ENCODE measurements at regions not wholly inside any gene's neighbourhood (a gene's known extent, or its start where the extent isn't known, plus 50 kb on each side); places are given as distances from the start of the nearest gene placed in this dataset.

GRCh38 chr5:82413302-82414040 is 135.3 kb upstream of the RPS23 start:
- POLR2A ChIA-PET (ENCODE audit: partially characterized antibody), result no interaction called here
- Histone ChIP-seq H4K8ac (ENCODE audit: extremely low read depth, insufficient read depth, low read length) (no peak overlapping the region), H4K20me1 (replicated peaks in 1 of 2; ENCODE audit: control insufficient read depth in 1 of 2, insufficient read depth in 2 of 2, low read length in 2 of 2) (no peaks in the 10 kb centered on the region), H2BK5ac (ENCODE audit: low read depth, low read length) (no peak overlapping the region), H3K79me2 (ENCODE audit: control insufficient read depth in 1 of 2, insufficient read depth in 2 of 2, low read length in 2 of 2) (no peaks in the 10 kb centered on the region), H3K23me2 (ENCODE audit: low read depth, low read length) (no peaks in the 10 kb centered on the region), H2BK12ac (ENCODE audit: low read depth, low read length) (no peak overlapping the region), H3K18ac (ENCODE audit: extremely low read depth, low read length) (no peak overlapping the region), H3K4me3 (ENCODE audit: extremely low read depth in 1 of 4, insufficient read depth in 2 of 4, low read depth in 3 of 4, low read length in 4 of 4) (no peak overlapping the region), H2BK15ac (ENCODE audit: low read length) (no peak overlapping the region), H3K36me3 (ENCODE audit: control insufficient read depth in 2 of 4, insufficient read depth in 4 of 4, low read length in 3 of 4) (no peaks in the 10 kb centered on the region), H3K56ac (replicated peaks; ENCODE audit: insufficient read length, low read depth, low read length) (no peak overlapping the region), H3K23ac (ENCODE audit: insufficient read length) (no peak overlapping the region), H3K4ac (replicated peaks; ENCODE audit: insufficient read length, low read depth, low read length) (no peak overlapping the region), H3K27ac (ENCODE audit: low read depth, low read length) (no peak overlapping the region), H2BK120ac (replicated peaks; ENCODE audit: low read depth, low read length) (no peak overlapping the region), H4K91ac (replicated peaks; ENCODE audit: insufficient read length, low read length) (no peak overlapping the region), H3K4me1 (replicated peaks in 1 of 4; ENCODE audit: control insufficient read depth in 3 of 4, insufficient read depth in 4 of 4, low read length in 3 of 4) (no peaks in the 10 kb centered on the region), H3K9ac (replicated peaks in 1 of 4; ENCODE audit: extremely low read depth in 1 of 4, low read depth in 3 of 4, low read length in 3 of 4) (no peak overlapping the region), H2AFZ (ENCODE audit: low read length) (no peak overlapping the region), H2AK5ac (ENCODE audit: low read depth, low read length) (no peak overlapping the region), H3K9me3 (ENCODE audit: insufficient read depth in 2 of 2, low read depth in 1 of 2, low read length in 1 of 2) (no peaks in the 10 kb centered on the region), H3K27me3 (replicated peaks in 1 of 4; ENCODE audit: control insufficient read depth in 3 of 4, extremely low read depth in 1 of 4, insufficient read depth in 3 of 4, low read length in 3 of 4) (no peaks in the 10 kb centered on the region), H3K14ac (ENCODE audit: insufficient read length) (no peak overlapping the region), H2BK20ac (ENCODE audit: low read length) (no peak overlapping the region), H4K5ac (ENCODE audit: insufficient read length, low read depth, low read length) (no peak overlapping the region), H3K4me2 (ENCODE audit: insufficient read depth in 1 of 2, low read depth in 2 of 2, low read length in 2 of 2) (no peak overlapping the region), H3K79me1 (ENCODE audit: low read depth, low read length) (no peaks in the 10 kb centered on the region)
- TF ChIP-seq CEBPB (IDR thresholded peaks at IDR 0.05; ENCODE audit: low read depth, low read length) (peak; percentile 21; the same call in 1 of the 2 replicates), KDM1A (IDR thresholded peaks at IDR 0.05; ENCODE audit: borderline replicate concordance, low read length) (no peak)
- 73% methylated on average over 7 of the region's 7 CpGs; no CpG with 5 or more reads in 1 of the 2 experiments for WGBS, 2 experiments (ENCODE audit: extremely low coverage in 1 of 2, insufficient coverage in 1 of 2, insufficient read length in 1 of 2, insufficient replicate concordance in 2 of 2, low coverage in 1 of 2, low lambda C conversion rate in 2 of 2, missing lambda C conversion rate in 1 of 2)
- FAIRE-seq (no peak), DNase-seq (ENCODE audit: low read depth in 1 of 2, low spot score in 2 of 2) (no peak)
- CTCF ChIA-PET (ENCODE audit: partially characterized antibody), result interaction anchor here (1.0 to 1.2 kb wide), 3 partner anchors 52 to 81 kb away, joined by 3 to 5 read pairs (median 3); no protein-coding TSS in a partner anchor

All from H1 (cell line).